ENCODE measurements at regions not wholly inside any gene's neighbourhood (a gene's known extent, or its start where the extent isn't known, plus 50 kb on each side); places are given as distances from the start of the nearest gene placed in this dataset.

- TF ChIP-seq POLR2A (IDR thresholded peaks at IDR 0.05; ENCODE audit: low read depth, low read length) (no peak), CTCF (conservative IDR thresholded peaks at IDR 0.05; ENCODE audit: low read depth, low read length) (no peak), RFX5 (IDR thresholded peaks at IDR 0.05; ENCODE audit: low read depth, low read length) (no peak), RAD21 (IDR thresholded peaks at IDR 0.05; ENCODE audit: low read length) (no peak), CEBPB (IDR thresholded peaks at IDR 0.05; ENCODE audit: low read depth, low read length) (no peak), NFE2L2 (IDR thresholded peaks at IDR 0.05; ENCODE audit: low read depth, low read length) (no peak)
Observed at GRCh38 chr10:9023206-9023605, 968.7 kb downstream of the GATA3 start.

Measured in IMR-90 (cell line).